Right lung (tissue), 2 donors: ENCODE measurements at regions not wholly inside any gene's neighbourhood (a gene's known extent, or its start where the extent isn't known, plus 50 kb on each side); places are given as distances from the start of the nearest gene placed in this dataset.
A peak's percentile ranks its signal among the peaks of the same experiment; 100 is the strongest.

Experiments
- DNase-seq, 2 donors: peaks; one replicate each; pipeline ENCODE4 v3.0.0-alpha.2; 2013

GRCh38 chr2:145059343-145059742 is 539.4 kb upstream of the ZEB2 start:
- DNase-seq, result no peak

GRCh38 chr2:145058457-145058856 is 538.5 kb upstream of the ZEB2 start:
- no peak for DNase-seq

GRCh38 chr2:145055651-145056050 is 535.7 kb upstream of the ZEB2 start:
- no peak for DNase-seq

DNA sequence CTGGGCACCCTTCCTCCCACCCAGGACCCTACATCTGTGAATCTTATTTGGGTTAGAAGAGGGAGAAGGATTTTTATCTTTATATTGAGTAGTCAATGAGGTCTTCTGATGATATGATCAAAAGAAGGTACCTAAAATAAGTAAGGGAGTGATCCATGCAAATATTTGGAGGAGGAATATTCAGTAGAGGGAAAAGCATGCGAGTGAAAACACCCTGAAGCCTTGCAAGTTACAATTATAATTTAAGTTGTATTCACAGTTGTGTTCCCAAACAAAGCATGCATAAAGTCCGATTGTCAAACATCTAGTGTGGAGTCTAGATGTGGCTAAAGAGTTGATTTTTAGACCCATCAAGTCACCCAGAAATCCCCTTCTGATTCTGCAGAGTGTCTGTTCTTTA is 530.2 kb upstream of the ZEB2 start:
- DNase-seq, result no peak

DNA sequence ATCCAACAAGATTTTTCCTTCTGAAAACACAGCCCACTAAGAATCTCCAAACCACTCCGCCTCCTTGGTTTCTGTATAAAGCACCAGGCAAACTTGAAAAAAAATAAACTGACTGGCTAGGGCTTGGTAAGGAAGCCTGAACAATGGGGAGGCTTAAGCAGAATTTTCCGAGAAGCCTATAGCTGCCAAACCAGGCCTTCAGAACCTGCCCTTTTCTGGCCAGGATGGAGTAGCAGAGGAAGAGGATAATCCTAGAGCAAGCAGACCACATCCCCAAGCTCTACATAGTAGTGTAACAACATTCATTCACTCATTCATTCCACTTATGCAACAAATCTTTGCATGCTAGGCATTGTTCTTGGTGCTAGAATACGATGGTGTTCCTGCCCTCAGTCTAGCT is 529.6 kb upstream of the ZEB2 start:
- no peak for DNase-seq

DNA sequence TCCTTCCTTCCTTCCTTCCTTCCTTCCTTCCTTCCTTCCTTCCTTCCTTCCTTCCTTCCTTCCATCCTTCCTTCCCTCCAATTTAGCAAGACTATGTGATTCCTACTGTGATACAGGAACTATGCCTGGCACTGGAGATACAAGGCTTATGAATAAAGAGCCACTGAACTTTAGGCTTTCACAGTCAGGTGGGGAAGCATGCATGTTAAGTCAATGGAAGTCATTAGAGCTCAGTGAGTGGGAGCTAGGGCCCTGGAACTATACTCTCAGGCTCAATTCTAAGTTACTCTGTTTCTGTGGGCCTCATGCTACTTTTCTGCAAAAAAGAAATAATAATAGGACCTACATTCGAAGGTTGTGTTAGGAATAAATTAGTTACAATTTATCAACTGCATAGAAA is 527.6 kb upstream of the ZEB2 start:
- no peak for DNase-seq

GRCh38 chr2:145044491-145044890 is 524.6 kb upstream of the ZEB2 start:
- no peak for DNase-seq

GRCh38 chr2:145043399-145043834 is 523.5 kb upstream of the ZEB2 start:
- no peak for DNase-seq

DNA sequence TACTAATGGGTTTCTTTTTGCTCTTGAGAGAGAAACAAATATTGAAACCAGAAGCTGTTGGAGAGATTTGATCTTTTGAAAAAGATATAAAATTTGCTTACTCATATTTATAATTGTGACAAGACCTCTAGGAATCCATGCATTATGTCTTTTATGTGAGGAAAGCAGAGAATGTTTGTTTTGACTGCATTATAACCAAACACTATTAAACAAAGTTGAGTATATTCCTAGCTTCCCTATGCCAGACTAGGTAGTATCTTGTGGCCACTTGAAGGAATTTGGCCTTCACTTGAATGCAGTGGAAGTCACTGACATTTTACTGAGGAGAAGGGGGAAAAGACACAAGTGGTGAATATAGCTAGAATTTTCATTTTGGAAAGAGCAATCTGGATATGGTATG is 521.8 kb upstream of the ZEB2 start:
- DNase-seq, result no peak

- DNase-seq, result no peak
These were observed 520.5 kb upstream of the ZEB2 start for GRCh38 chr2:145040433-145040832.

DNA sequence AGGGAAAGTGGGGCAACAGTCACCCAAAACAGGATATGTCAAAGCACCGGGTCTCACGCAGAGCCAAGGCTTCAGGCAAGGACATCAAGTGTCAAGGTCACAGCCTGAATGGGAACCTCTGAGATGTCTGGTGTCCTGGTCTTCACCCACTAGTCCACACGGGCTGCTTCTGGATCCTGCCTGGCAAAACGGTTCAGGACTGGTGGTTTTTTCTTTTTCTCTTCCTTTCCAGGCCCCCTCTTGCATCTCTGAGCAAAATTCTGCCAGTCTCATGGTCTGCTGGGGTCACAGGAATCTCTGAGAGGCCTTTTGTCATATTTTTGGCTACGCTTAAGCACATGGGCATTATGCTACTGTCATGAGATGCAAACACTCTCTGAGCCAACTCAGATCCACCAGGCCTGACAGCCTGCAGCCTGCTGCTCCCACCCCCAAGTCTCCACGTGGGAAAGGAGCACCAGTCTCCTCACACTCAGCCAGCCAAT is 518.2 kb upstream of the ZEB2 start:
- no peak for DNase-seq

DNA sequence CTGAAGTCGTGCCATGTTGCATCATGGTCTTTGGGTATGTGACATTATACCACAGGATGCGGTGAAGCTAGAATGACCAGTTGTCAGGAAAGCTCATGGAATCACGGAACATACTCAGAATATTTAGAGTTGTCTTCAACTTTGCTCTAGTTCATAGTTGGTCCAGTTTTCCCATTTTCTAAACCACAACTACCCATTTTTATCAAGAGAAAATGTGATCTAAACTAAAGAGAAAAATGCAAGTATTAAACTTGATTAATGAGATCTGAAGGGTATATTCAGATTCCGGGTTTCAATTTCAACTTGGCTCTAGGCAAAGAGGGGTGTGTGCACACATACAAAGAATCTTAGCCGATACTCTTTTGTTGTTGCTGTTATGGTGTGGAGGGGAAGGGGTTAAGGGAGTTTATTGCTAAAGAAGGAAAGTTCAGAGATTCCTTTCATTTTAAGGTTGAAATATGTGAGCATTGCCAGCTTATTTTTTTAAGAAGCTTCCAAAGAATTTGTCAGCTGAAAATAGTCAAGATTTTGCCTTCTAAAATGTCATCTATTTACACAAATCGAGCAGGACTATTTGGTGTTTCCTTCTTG is 516.6 kb upstream of the ZEB2 start:
- DNase-seq, result no peak

- no peak for DNase-seq
These were observed 514.6 kb upstream of the ZEB2 start for GRCh38 chr2:145034511-145034910.

- no peak for DNase-seq
These were observed 513.5 kb upstream of the ZEB2 start for GRCh38 chr2:145033438-145033837.

- DNase-seq, result no peak
These were observed 512.9 kb upstream of the ZEB2 start for GRCh38 chr2:145032791-145033190.

- DNase-seq, result peak in 1 of 2 donors; percentile 51
These were observed 510.0 kb upstream of the ZEB2 start for GRCh38 chr2:145029873-145030272.

- DNase-seq, result no peak
These were observed 509.2 kb upstream of the ZEB2 start for GRCh38 chr2:145029081-145029480.

- no peak for DNase-seq
These were observed 508.4 kb upstream of the ZEB2 start for GRCh38 chr2:145028101-145028920.

DNA sequence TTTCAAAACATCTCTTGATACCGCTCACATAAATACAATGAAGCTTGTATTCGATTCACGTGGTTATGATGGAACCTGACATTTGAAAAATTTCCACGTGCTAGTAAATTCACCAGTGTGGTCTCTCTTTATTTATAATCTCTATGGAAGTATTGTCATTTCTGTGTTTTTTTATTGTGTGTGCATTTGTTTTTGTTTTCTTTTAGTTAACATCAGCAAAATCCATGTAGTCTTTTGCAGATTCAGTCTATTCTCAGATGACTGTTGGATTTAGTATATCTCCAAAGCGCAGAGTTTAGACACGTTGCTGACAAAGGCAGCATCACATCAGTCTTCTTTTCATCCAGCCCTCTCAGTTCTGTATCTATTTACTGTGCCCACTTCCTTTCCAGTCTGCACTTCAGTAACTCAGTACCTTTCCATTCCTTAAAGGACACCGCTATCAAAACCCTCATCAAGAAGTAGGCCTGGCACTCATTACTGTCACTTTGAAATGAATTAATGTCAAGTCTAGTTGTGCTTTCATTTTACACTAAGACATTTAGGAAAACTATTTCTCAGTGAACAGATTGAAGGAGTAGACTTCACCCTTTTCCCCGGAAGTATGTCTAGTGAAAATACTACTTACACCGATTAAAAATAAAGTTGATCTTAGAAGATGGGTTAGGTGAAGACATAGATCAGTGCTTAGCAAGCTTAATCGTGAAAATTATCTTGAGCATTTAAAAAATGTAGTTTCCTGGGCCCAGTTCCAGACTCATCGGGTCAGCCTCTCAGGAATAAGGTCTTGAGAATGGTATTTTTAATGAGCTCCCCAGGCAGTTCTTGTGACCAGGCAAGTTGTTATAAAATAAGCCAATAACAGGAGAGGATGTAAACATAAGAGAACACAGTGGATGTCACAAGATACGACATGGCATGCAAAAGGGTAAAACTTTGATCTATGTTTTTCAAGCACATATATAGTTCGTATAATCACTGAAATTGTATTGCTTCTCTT is 506.8 kb upstream of the ZEB2 start:
- no peak for DNase-seq

DNA sequence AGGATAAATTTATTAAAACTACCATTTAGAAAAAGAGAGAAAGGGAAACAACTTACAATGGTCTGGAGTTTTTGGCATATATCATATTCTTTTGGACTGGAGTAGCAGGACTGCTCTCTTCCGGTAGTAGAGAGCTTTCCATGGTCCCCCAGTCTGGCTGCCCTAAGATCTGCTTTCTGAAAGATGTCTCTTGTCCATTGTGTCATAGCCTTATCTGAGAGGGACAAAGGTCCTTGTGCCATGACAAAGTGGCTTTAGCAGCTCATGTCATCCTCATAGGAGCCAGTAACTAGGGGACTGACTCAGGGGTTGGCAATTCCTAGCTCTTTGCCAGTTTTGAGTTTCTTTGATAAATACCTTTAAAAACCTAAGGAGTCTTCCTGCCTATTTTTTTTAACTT is 505.5 kb upstream of the ZEB2 start:
- no peak for DNase-seq

DNA sequence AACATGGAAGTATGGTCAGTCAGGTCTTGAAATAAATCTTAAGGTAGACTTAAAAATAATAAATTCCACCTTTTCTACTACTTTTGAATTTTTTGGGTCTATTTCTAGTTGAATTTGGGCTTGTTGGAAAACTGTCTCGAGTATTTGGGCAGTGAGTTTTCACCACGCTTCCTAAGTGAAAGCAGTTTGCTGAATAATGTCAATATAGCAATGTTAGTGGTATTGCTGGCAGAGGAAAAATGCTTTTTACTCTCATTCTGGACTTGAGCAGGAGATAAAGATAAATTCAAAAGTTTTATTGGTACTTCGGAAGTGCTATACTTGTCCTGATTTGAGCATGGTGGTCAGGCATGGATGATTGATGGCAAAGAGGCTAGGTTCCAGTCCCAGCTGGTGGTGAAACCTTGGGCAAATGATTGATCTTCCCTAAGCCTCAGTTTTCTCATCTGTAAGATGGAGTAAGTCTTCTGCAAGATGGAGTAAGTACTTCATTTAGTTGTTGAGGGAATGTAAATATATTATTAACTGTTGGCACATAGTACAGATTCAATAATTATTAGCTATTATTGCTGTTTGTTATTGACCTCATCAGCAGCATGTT is 503.5 kb upstream of the ZEB2 start:
- no peak for DNase-seq
